ENCODE measurements at regions not wholly inside any gene's neighbourhood (a gene's known extent, or its start where the extent isn't known, plus 50 kb on each side); places are given as distances from the start of the nearest gene placed in this dataset.

- BruUV-seq (replicated peaks): no TSS peak
- H3K56ac ChIP-seq (ENCODE audit: extremely low read depth, insufficient read depth, low read length): no peak overlapping the region
- dilution Hi-C loops (cut with HindIII; ENCODE audit: low sequenced_read_pairs, unreplicated experiment): no loop called here
- no peak overlapping the region for H2BK5ac ChIP-seq (ENCODE audit: low read depth, low read length, poor library complexity, severe bottlenecking)
- intact Hi-C loops (cut with micrococcal nuclease): loop anchor here (5.0 kb wide), 1 partner anchor 46 kb away; no protein-coding TSS in a partner anchor
- ATAC-seq (ENCODE audit: low read depth) (0 out of 2 replicates have a peak, but pooled peaks have one; percentile 32), DNase-seq (peak; percentile 16)
- H4K20me1 ChIP-seq (ENCODE audit: insufficient read depth, low read length): no peaks in the 10 kb centered on the region
- no peak overlapping the region for H3K9ac ChIP-seq (ENCODE audit: low read depth, low read length)
- H3K18ac ChIP-seq (ENCODE audit: low read depth, low read length): no peak overlapping the region
- H2BK20ac ChIP-seq (ENCODE audit: low read depth, low read length): no peak overlapping the region
- no peaks in the 10 kb centered on the region for H3K9me3 ChIP-seq (ENCODE audit: control insufficient read depth, insufficient read depth, low read length)
- in situ Hi-C loops (cut with MboI; ENCODE audit: low sequenced_read_pairs): no loop called here
- H4K5ac ChIP-seq (ENCODE audit: low read depth, low read length): no peak overlapping the region
- POLR2A ChIA-PET (ENCODE audit: unreplicated experiment): interaction anchor here (0.6 kb wide), 1 partner anchor 38 kb away, joined by 3 read pairs; no protein-coding TSS in a partner anchor
- H3K79me1 ChIP-seq (ENCODE audit: low read depth in 1 of 2, low read length in 2 of 2): no peaks in the 10 kb centered on the region
- H2AFZ ChIP-seq (replicated peaks; ENCODE audit: low read length, poor library complexity): no peak overlapping the region
- no peaks in the 10 kb centered on the region for H3K36me3 ChIP-seq (ENCODE audit: control insufficient read depth, insufficient read depth, low read length)
- H2AK9ac ChIP-seq (replicated peaks; ENCODE audit: low read depth, low read length, poor library complexity): no peak overlapping the region
- CTCF ChIA-PET: no interaction called here
- H3K14ac ChIP-seq (replicated peaks; ENCODE audit: low read depth, low read length): no peak overlapping the region
- no peak overlapping the region for H2BK120ac ChIP-seq (ENCODE audit: low read depth, low read length)
- no peak overlapping the region for H2BK15ac ChIP-seq (ENCODE audit: low read depth, low read length)
- no peak overlapping the region for H3K4ac ChIP-seq (ENCODE audit: low read depth, low read length)
- H3K23ac ChIP-seq (ENCODE audit: low read depth, low read length): no peak overlapping the region
- TF ChIP-seq, protein P1, sequence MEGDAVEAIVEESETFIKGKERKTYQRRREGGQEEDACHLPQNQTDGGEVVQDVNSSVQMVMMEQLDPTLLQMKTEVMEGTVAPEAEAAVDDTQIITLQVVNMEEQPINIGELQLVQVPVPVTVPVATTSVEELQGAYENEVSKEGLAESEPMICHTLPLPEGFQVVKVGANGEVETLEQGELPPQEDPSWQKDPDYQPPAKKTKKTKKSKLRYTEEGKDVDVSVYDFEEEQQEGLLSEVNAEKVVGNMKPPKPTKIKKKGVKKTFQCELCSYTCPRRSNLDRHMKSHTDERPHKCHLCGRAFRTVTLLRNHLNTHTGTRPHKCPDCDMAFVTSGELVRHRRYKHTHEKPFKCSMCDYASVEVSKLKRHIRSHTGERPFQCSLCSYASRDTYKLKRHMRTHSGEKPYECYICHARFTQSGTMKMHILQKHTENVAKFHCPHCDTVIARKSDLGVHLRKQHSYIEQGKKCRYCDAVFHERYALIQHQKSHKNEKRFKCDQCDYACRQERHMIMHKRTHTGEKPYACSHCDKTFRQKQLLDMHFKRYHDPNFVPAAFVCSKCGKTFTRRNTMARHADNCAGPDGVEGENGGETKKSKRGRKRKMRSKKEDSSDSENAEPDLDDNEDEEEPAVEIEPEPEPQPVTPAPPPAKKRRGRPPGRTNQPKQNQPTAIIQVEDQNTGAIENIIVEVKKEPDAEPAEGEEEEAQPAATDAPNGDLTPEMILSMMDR (conservative IDR thresholded peaks at IDR 0.05; ENCODE audit: low read depth, low read length): peak; percentile 38
- TF ChIP-seq POLR2A (IDR thresholded peaks at IDR 0.05; ENCODE audit: low read depth, low read length) (no peak), RAD21 (IDR thresholded peaks at IDR 0.05; ENCODE audit: low read length) (peak; percentile 32; the same call in 1 of the 2 replicates)
- no peaks in the 10 kb centered on the region for H3K4me1 ChIP-seq (ENCODE audit: control insufficient read depth, insufficient read depth, low read length)
- WGBS, 2 experiments (ENCODE audit: extremely low coverage in 2 of 2, insufficient read length in 1 of 2): 43% methylated on average over 2 of the region's 4 CpGs; no CpG with 5 or more reads in 1 of the 2 experiments
- H3K27me3 ChIP-seq (ENCODE audit: control insufficient read depth, insufficient read depth, low read length): peaks cover 20% of the 10 kb centered on the region
- no peak overlapping the region for H4K91ac ChIP-seq (ENCODE audit: insufficient read depth, low read depth, low read length)
- no peak overlapping the region for H3K4me2 ChIP-seq (ENCODE audit: low read depth, low read length)
- H3K9me1 ChIP-seq (ENCODE audit: insufficient read depth, low read length): no peaks in the 10 kb centered on the region
- H4K8ac ChIP-seq (ENCODE audit: low read depth in 2 of 2, low read length in 2 of 2): no peak overlapping the region
- H3K4me3 ChIP-seq (ENCODE audit: insufficient read depth, low read depth, low read length): no peak overlapping the region
- H2AK5ac ChIP-seq (ENCODE audit: low read depth, low read length): no peak overlapping the region
- no peak overlapping the region for H3K27ac ChIP-seq (ENCODE audit: insufficient read depth, low read length)
These were observed 127.0 kb upstream of the PALM2AKAP2 start for GRCh38 chr9:109652971-109653370.

Measured in IMR-90 (cell line).